ENCODE measurements at regions not wholly inside any gene's neighbourhood (a gene's known extent, or its start where the extent isn't known, plus 50 kb on each side); places are given as distances from the start of the nearest gene placed in this dataset.

DNA sequence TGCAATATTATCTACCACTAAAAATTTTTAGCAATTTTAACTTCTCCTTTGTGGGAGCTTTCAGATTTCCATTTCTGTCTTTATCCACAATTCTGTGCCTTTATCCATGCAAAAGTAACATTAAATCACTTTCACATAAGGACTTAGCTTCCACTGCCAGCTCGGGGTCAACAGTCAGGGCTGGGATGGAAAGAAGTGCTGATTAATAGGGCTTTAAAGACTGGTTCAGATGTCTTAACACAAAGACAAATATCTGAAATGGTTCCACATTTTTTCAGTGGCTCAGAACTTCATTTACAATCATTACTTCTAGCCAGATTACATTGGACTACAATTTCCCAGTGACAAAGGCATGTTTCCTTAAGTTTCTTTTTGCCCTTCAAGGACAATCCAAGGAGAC, 191.8 kb upstream of the CPHXL start:
- Mint-ChIP-seq H3K4me3 (no peak overlapping the region), H3K9me3 (no peaks in the 10 kb centered on the region), H3K27ac (no peak overlapping the region), H3K36me3 (no peaks in the 10 kb centered on the region), H3K4me1 (peaks cover 25% of the 10 kb centered on the region), H3K27me3 (ENCODE audit: low read depth) (no peaks in the 10 kb centered on the region)
- TF ChIP-seq, protein P1, sequence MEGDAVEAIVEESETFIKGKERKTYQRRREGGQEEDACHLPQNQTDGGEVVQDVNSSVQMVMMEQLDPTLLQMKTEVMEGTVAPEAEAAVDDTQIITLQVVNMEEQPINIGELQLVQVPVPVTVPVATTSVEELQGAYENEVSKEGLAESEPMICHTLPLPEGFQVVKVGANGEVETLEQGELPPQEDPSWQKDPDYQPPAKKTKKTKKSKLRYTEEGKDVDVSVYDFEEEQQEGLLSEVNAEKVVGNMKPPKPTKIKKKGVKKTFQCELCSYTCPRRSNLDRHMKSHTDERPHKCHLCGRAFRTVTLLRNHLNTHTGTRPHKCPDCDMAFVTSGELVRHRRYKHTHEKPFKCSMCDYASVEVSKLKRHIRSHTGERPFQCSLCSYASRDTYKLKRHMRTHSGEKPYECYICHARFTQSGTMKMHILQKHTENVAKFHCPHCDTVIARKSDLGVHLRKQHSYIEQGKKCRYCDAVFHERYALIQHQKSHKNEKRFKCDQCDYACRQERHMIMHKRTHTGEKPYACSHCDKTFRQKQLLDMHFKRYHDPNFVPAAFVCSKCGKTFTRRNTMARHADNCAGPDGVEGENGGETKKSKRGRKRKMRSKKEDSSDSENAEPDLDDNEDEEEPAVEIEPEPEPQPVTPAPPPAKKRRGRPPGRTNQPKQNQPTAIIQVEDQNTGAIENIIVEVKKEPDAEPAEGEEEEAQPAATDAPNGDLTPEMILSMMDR (IDR thresholded peaks at IDR 0.05; ENCODE audit: unreplicated experiment): no peak
- DNase-seq (ENCODE audit: low spot score in 2 of 2, unreplicated experiment in 2 of 2): no peak

DNA sequence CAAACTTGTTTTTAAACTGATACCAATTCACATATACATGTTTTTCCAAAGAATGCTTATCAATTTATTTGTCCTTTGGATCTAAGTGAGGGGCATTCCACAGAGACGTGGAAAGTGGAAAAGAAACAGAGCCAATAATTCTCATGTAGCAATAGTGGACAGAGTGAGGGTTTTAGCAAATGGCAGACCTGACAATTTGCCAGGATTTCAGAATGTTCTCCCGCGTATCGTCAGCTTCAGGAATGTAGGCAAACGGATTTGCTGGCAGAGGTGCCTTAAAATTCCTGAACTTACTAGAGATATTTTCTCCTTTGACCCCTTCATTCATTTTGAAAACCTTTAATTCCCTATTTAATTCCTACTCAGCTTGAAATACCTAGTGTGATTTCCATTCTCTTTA, 193.4 kb upstream of the CPHXL start:
- no peaks in the 10 kb centered on the region for H3K9me3 Mint-ChIP-seq
- H3K4me3 Mint-ChIP-seq: no peak overlapping the region
- H3K27ac Mint-ChIP-seq: peak overlapping the region; percentile 36
- no peaks in the 10 kb centered on the region for H3K36me3 Mint-ChIP-seq
- TF ChIP-seq, protein P1 (IDR thresholded peaks at IDR 0.05; ENCODE audit: unreplicated experiment): no peak
- peaks cover 25% of the 10 kb centered on the region for H3K4me1 Mint-ChIP-seq
- H3K27me3 Mint-ChIP-seq (ENCODE audit: low read depth): no peaks in the 10 kb centered on the region
- no peak for DNase-seq (ENCODE audit: low spot score in 2 of 2, unreplicated experiment in 2 of 2)

DNA sequence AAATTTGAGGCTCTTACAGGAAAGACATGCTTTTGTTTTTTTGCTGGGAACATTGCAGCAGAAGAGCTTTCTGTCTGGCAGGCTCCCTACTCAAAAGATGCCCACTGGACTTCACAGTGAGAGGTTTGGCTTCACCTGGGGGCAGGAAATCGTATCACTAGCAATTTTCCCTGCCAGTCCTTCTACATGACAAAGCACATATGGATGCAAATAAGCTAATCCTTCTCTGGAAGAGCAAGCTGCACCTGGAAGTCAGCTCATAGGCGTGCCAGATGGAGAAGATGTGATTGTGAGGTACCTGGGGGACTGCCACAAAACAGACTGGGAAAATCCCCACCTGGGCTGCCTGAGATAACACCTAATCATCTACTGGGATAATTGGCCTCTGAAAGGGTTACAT, 195.0 kb upstream of the CPHXL start:
- Mint-ChIP-seq H3K4me1 (peaks cover 23% of the 10 kb centered on the region), H3K4me3 (no peak overlapping the region), H3K27me3 (ENCODE audit: low read depth) (no peaks in the 10 kb centered on the region), H3K9me3 (no peaks in the 10 kb centered on the region), H3K27ac (no peak overlapping the region), H3K36me3 (no peaks in the 10 kb centered on the region)
- DNase-seq (ENCODE audit: low spot score in 2 of 2, unreplicated experiment in 2 of 2): no peak
- TF ChIP-seq, protein P1 (IDR thresholded peaks at IDR 0.05; ENCODE audit: unreplicated experiment): no peak

DNA sequence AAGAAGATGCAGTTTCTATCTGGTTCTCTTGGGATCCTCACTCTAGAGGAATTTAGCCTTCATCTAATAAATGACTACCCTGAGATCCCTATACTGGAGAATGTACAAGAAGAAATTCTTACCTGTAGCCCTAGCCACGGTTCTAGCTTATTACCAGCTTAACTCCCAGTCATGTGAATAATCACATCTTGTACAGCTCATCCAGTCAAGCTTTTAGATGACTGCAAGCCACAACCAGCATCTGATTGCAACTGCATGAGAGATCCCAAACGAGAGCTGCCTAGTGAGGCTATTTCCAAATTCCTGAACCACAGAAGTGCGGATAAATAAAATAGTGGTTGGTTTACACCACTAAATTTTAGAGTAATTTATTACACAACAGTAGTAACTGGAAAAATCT, 196.0 kb upstream of the CPHXL start:
- H3K4me1 Mint-ChIP-seq: peaks cover 18% of the 10 kb centered on the region
- no peak overlapping the region for H3K27ac Mint-ChIP-seq
- TF ChIP-seq, protein P1 (IDR thresholded peaks at IDR 0.05; ENCODE audit: unreplicated experiment): no peak
- no peak overlapping the region for H3K4me3 Mint-ChIP-seq
- H3K27me3 Mint-ChIP-seq (ENCODE audit: low read depth): no peaks in the 10 kb centered on the region
- H3K36me3 Mint-ChIP-seq: no peaks in the 10 kb centered on the region
- H3K9me3 Mint-ChIP-seq: no peaks in the 10 kb centered on the region
- no peak for DNase-seq (ENCODE audit: low spot score in 2 of 2, unreplicated experiment in 2 of 2)

DNA sequence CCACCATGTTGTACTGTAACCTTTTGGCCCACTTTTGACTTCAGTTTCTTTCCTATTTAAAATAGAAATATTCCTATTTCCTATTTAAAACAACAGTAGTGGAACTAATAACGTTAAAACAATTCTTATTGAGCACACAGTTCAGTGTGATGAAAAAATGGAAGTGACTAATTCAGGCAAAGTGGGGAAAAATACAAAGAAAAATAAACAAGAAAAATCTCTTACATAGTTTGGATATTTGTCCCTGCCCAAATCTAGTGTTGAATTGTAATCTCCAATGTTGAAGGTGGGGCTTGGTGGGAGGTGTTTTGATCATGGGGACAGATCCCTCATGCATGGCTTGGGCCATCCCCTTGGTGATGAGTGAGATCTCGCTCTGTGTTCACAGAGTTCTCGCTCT, 198.1 kb upstream of the CPHXL start:
- no peak for DNase-seq (ENCODE audit: low spot score in 2 of 2, unreplicated experiment in 2 of 2)
- peaks cover 2% of the 10 kb centered on the region for H3K27me3 Mint-ChIP-seq (ENCODE audit: low read depth)

More for the DNA sequence above, 198.1 kb upstream of the CPHXL start:
- H3K36me3 Mint-ChIP-seq: peaks cover 1% of the 10 kb centered on the region
- peaks cover 6% of the 10 kb centered on the region for H3K9me3 Mint-ChIP-seq
- TF ChIP-seq, protein P1 (IDR thresholded peaks at IDR 0.05; ENCODE audit: unreplicated experiment): no peak
- H3K27ac Mint-ChIP-seq: no peak overlapping the region
- peaks cover 6% of the 10 kb centered on the region for H3K4me1 Mint-ChIP-seq
- no peak overlapping the region for H3K4me3 Mint-ChIP-seq

All from mesothelial cell of epicardium (in vitro differentiated cells).